GM18951 (cell line): ENCODE measurements at regions not wholly inside any gene's neighbourhood (a gene's known extent, or its start where the extent isn't known, plus 50 kb on each side); places are given as distances from the start of the nearest gene placed in this dataset.

Experiments used
- POLR2A ChIP-seq: IDR thresholded peaks from 4 replicates; pipeline ENCODE4 v1.6.1; 2011; ENCODE audit warnings: mild to moderate bottlenecking; ENCODE audit not compliant: insufficient read length, insufficient read depth; ENCODE audit errors: extremely low read depth
- in situ Hi-C: fragments of 300-500 bp; cut with MboI; formaldehyde crosslinking; loops from one replicate; pipeline ENCODE4 v1.12.0; 2022; ENCODE audit warnings: low sequenced_read_pairs, mixed read lengths, inconsistent platforms; ENCODE audit not compliant: unreplicated experiment

DNA sequence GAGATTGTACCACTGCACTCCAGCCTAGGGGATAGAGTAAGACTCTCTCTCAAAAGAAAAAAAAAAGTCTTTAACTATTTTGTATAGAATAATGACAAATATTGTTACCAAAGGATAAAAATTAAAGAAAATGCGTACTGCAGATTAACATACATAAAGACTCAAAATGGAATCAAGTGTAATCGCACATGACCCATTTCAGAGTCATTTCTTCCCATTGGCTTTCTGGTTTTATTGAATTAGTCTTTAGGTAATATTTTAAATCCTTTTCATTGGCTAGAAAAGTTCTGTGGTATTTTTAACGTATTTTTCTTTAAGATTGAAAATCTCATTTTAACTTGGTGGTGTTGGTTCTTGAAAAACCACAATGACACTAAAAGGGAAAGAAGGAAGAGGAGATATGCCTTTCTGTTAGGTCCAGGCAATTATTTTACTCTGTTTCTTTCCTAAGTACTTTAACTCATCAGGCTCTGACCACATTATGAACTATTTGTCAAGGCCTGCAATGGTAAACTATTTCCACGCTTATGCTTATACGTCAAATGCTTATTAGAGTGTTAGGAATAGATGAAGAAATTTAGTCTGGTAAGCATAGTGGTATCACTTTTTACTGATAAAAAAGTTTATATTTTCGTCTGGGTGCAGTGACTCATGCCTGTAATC, 52.3 kb downstream of the PLEKHG1 start:
- in situ Hi-C loops, result no loop called here
- TF ChIP-seq POLR2A, result no peak

GRCh38 chr6:150652848-150653613, 53.3 kb downstream of the PLEKHG1 start:
- in situ Hi-C loops, result no loop called here
- no peak for TF ChIP-seq POLR2A

- no peak for TF ChIP-seq POLR2A
- in situ Hi-C loops, result no loop called here
Observed at GRCh38 chr6:150654608-150655007, 54.9 kb downstream of the PLEKHG1 start.

- no peak for TF ChIP-seq POLR2A
- in situ Hi-C loops, result no loop called here
Observed at GRCh38 chr6:150656156-150656555, 56.5 kb downstream of the PLEKHG1 start.

DNA sequence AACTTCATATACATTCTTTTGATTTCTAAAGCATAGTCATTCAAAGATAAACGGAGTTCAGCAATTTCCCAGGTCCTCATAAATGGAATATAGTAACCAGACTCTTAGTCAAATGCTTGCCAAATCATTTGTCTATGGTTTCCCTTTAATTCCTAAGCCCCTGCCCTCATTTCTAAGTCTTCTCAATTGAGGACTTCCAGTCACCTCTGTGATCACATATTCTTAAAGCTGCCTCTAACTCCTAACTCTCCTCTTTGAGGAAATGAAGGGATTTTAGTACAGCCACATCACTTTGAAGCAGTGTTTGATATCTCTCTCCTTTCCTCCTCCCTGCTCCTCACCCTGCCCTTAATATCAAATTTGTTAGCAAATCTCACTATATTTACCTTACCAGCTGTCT, 58.7 kb downstream of the PLEKHG1 start:
- in situ Hi-C loops, result no loop called here
- TF ChIP-seq POLR2A, result no peak

DNA sequence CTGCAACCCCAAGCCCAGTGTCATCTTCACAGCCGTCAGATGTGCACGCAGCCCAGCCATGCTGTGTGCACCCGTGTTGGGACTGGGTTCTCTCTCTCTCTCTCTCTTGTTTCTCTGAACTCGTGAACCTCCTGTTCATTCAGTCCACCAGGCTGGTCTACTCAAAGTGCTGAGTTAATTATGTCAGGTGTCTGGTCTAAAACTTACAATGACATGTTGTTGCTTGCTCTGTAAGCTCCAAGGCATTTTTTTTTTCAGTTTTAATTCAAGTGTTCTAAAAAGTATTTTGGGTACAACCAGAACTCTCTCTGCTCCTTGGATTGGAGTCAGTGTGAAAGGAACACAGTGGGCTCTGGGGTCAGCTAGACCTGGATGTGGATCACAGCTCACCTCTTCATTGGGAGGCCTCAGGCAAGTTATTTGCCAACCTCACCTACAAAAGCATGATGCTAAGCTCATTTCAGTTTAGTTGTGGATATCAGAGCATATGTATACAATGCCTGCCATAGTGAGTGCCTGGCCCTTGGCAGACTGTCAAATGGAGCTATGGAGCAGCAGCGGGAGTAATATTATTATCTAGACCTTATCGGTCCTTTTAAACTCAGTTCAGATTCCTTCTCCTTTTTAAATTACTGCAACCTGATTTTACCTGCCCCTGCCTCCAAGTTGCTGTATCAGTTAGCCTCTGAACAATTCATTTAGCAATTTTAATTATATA, 59.5 kb downstream of the PLEKHG1 start:
- no peak for TF ChIP-seq POLR2A
- in situ Hi-C loops, result no loop called here

DNA sequence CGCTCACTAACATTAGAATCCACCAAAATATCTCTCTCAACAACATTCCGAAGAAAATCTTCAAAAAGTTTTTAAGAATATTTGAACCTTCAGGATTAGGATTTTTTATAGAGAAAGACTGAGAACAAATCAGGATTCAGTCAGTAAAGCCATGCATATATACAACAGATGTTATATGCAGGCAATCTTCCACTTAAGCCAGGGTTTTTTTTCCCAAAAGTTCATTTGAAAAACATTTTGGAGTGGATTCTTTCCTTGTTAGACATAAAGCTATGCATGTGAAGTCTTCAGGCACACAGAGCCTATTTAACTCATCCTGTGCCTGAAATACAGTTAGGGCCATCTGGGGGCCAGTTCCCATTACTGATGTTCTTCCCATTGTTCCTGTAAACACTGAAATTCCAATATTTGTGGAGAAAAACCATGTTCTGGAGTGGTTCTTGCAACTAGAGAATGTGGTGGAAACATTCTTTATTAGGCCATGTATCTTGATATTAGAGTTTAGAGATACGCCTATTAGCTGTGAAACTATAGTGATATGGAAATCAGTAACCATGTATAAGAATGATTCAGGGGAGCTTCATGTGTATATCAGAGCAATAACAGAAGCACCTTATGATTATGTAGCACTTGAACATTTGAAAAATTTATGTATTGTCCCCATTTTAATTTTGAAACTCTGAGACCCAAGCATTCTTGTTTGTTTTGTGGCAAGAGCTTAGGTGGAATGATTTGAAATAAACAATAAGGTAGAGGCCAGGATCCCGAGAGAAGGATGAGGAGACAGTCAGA, 61.7 kb downstream of the PLEKHG1 start:
- TF ChIP-seq POLR2A, result no peak
- in situ Hi-C loops, result no loop called here

- no peak for TF ChIP-seq POLR2A
- in situ Hi-C loops, result no loop called here
Observed at GRCh38 chr6:150662814-150663213, 63.1 kb downstream of the PLEKHG1 start.

- in situ Hi-C loops, result no loop called here
Observed at GRCh38 chr6:150664091-150664490, 64.4 kb downstream of the PLEKHG1 start.

GRCh38 chr6:150666071-150666470, 66.4 kb downstream of the PLEKHG1 start:
- in situ Hi-C loops, result no loop called here
- TF ChIP-seq POLR2A, result no peak

More at GRCh38 chr6:150664091-150664490, 64.4 kb downstream of the PLEKHG1 start:
- no peak for TF ChIP-seq POLR2A

GRCh38 chr6:150667359-150667758, 67.7 kb downstream of the PLEKHG1 start:
- no peak for TF ChIP-seq POLR2A
- in situ Hi-C loops, result no loop called here

GRCh38 chr6:150667977-150668716, 68.5 kb downstream of the PLEKHG1 start:
- in situ Hi-C loops, result no loop called here
- no peak for TF ChIP-seq POLR2A
